Kidney (tissue), 13 donors: ENCODE measurements at regions not wholly inside any gene's neighbourhood (a gene's known extent, or its start where the extent isn't known, plus 50 kb on each side); places are given as distances from the start of the nearest gene placed in this dataset.

ENCODE experiments used
- DNase-seq, 5 donors: peaks; one replicate each; pipeline ENCODE4 v3.0.0-alpha.2; 2013 to 2020
- FAIRE-seq: peaks from 2 replicates; lab custom pipeline; 2012; peaks lifted over from hg19 to GRCh38; lab: Jason Lieb, UNC
- H3K27ac ChIP-seq, 2 donors: one replicate each; pipeline ENCODE4 v1.7.0; 2013; ENCODE audit warnings: low read depth in 2 of 2, low read length in 2 of 2, inconsistent platforms in 1 of 2
- H3K27me3 ChIP-seq: one replicate; pipeline ENCODE4 v1.7.1; 2013; ENCODE audit warnings: low read length, inconsistent platforms; ENCODE audit not compliant: control insufficient read depth, insufficient read depth
- H3K36me3 ChIP-seq, 3 donors: one replicate each; pipeline versions ENCODE4 v1.7.0 to v1.7.1; 2013; ENCODE audit warnings: low read length in 3 of 3, control low read depth in 1 of 3, inconsistent platforms in 1 of 3; ENCODE audit not compliant: insufficient read depth in 3 of 3, control insufficient read depth in 2 of 3
- H3K4me1 ChIP-seq, 3 donors: one replicate each; pipeline versions ENCODE4 v1.7.0 to v1.7.1; 2013; ENCODE audit warnings: low read length in 3 of 3, inconsistent platforms in 1 of 3, low read depth in 1 of 3; ENCODE audit not compliant: control insufficient read depth in 2 of 3, insufficient read depth in 2 of 3
- H3K4me3 ChIP-seq, 3 donors: one replicate each; pipeline versions ENCODE4 v1.7.0 to v1.8.1; 2013; ENCODE audit warnings: low read length in 3 of 3, control low read depth in 1 of 3, inconsistent platforms in 1 of 3
- H3K9ac ChIP-seq, 3 donors: one replicate each; pipeline versions ENCODE4 v1.7.0 to v1.7.1; 2013; ENCODE audit warnings: low read length in 3 of 3, control low read depth in 1 of 3, inconsistent platforms in 1 of 3
- H3K9me3 ChIP-seq, 3 donors: one replicate each; pipeline versions ENCODE4 v1.7.0 to v1.7.1; 2013; ENCODE audit warnings: low read length in 3 of 3, control low read depth in 1 of 3, inconsistent platforms in 1 of 3; ENCODE audit not compliant: control insufficient read depth in 2 of 3, insufficient read depth in 1 of 3
- CTCF ChIP-seq: IDR thresholded peaks from 3 replicates; pipeline ENCODE4 v1.5.1; 2012; ENCODE audit warnings: mild to moderate bottlenecking, moderate library complexity, borderline replicate concordance; ENCODE audit not compliant: insufficient read depth; ENCODE audit errors: extremely low read depth
- intact Hi-C: fragments of 100-400 bp; cut with DNase I; formaldehyde crosslinking; loops from one replicate; pipeline ENCODE4 v1.11.1; 2022
- donor health status: control.
- donor health status: control.
- donor health status: control.
- donor health status: control.
- donor health status: control.
- donor health status: DM: yes; HTN: yes; CAD: no.
- donor health status: Normal renal cell carcinoma (clear cell type).

DNA sequence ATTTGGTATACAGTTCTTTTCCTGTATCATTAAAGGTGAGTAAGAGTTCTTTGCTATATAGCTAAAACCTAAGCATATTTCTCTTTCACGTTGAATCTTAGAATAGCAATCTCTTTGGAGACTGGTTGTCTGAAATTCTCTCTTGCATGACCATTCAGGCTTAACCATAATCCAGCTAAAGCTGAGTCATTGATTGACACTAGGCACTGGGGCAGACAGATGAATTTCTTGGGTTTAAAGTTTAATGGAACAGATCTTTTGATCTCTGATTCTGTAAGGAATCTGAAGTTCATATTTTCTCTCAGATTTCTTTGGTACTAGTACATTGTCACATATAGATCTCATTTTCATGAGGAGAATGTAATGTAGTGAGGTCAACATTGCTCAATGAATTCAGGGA lies 397.3 kb upstream of the MIR17HG start:
- FAIRE-seq = no peak
- DNase-seq = no peak
- no peak overlapping the region for H3K9ac ChIP-seq
- H3K27ac ChIP-seq = no peak overlapping the region
- no peaks in the 10 kb centered on the region for H3K27me3 ChIP-seq
- intact Hi-C loops = no loop called here
- H3K4me1 ChIP-seq = no peaks in the 10 kb centered on the region
- no peak overlapping the region for H3K4me3 ChIP-seq
- H3K9me3 ChIP-seq = no peaks in the 10 kb centered on the region
- TF ChIP-seq CTCF = no peak
- no peaks in the 10 kb centered on the region for H3K36me3 ChIP-seq

GRCh38 chr13:90951663-90952062 lies 395.8 kb upstream of the MIR17HG start:
- DNase-seq (no peak), FAIRE-seq (no peak)
- Histone ChIP-seq H3K27me3 (no peaks in the 10 kb centered on the region), H3K4me3 (no peak overlapping the region), H3K27ac (no peak overlapping the region), H3K9ac (no peak overlapping the region), H3K4me1 (no peaks in the 10 kb centered on the region), H3K9me3 (no peaks in the 10 kb centered on the region), H3K36me3 (no peaks in the 10 kb centered on the region)
- no peak for TF ChIP-seq CTCF
- intact Hi-C loops = no loop called here

- H3K36me3 ChIP-seq = no peaks in the 10 kb centered on the region
- no peaks in the 10 kb centered on the region for H3K27me3 ChIP-seq
- intact Hi-C loops = no loop called here
- no peak overlapping the region for H3K27ac ChIP-seq
- H3K9me3 ChIP-seq = no peaks in the 10 kb centered on the region
- no peak for TF ChIP-seq CTCF
- DNase-seq (no peak), FAIRE-seq (no peak)
- H3K4me3 ChIP-seq = no peak overlapping the region
- no peak overlapping the region for H3K9ac ChIP-seq
- no peaks in the 10 kb centered on the region for H3K4me1 ChIP-seq
Measured at GRCh38 chr13:90952326-90952725, 395.2 kb upstream of the MIR17HG start.

DNA sequence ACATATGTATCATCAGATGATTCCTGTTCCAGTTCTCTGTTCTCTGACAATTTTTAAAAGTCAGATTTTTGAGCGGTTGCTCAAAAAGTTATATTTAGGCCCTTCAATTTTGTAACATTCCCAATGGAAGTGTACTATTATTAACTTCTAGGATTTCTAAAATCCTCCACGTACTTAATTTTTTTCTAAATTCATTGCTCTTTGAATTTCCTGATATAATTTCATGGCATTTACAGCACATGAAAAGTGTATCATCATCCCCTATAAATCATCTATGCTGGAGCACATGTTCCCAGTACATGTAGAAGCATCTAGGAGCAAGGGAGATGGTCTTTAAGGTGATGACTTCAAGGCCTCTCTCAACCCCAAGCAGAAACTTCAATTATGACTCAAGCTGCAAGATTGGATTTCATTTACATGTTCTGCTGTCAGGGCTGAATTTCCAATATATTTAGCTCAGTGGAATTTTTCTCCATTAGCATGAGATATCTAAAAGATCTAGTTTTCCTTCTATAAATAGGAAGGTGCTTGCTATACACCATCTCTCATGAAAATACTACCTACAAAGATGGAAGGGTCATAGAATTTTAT lies 392.8 kb upstream of the MIR17HG start:
- Histone ChIP-seq H3K27me3 (no peaks in the 10 kb centered on the region), H3K9ac (no peak overlapping the region), H3K36me3 (no peaks in the 10 kb centered on the region), H3K27ac (no peak overlapping the region), H3K4me1 (no peaks in the 10 kb centered on the region), H3K9me3 (no peaks in the 10 kb centered on the region), H3K4me3 (no peak overlapping the region)
- intact Hi-C loops = no loop called here
- TF ChIP-seq CTCF = no peak
- FAIRE-seq (no peak), DNase-seq (no peak)
